EH (cell line): ENCODE measurements at regions not wholly inside any gene's neighbourhood (a gene's known extent, or its start where the extent isn't known, plus 50 kb on each side); places are given as distances from the start of the nearest gene placed in this dataset.
"Not testable (repeated sequence)": the region's sequence is repeated elsewhere in the genome, so short reads cannot be mapped to it uniquely, and the experiment has no call there.

ENCODE experiments used
- DNase-seq: peaks from one replicate; pipeline ENCODE4 v3.0.0-alpha.2; 2015; ENCODE audit warnings: low read depth

DNA sequence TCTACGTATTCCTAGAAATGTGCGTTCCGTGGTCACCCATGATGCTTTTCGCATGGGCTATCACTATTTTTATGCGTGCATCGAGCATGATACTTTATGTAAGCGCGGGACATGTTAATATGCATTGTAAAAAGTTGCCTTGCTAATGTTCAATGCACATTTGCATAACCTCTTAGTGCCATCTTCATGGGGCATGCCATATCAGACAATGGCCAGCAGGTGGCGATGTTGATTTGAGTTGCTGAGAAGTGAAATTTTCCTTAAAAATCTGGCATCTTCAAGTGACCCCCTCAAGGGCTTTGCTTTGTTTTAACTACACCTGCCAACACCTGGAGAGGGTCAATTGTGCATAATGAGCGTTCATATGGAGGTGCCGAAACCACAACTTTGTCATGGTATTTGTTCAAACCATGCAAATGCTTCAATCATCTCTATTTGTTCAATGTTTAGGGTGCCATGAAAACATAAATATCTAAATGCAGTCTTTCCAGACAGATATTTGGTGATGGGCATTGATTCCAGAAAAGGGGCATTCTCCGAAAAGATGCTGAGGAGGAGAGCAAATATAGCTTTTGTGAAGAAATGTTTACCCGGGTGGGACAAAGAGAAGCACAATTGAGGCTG lies 833.9 kb upstream of the PRKX start:
- peak; percentile 24 for DNase-seq

DNA sequence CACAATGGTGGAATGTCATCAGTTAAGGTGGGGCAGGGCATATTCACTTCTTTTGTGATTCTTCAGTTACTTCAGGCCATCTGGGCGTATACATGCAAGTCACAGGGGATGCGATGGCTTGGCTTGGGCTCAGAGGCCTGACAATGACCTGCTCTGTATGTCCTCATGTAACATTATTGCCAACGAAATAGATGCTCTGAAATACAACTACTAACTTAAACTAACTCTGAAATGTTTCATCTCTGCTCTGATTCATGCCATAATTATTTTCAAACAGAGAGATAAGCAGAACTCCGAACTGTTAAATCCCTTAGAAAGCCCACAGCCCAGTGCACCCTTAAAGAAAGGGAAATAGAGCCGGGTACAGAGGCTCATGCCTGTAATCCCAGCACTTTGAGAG lies 832.7 kb upstream of the PRKX start:
- not testable (repeated sequence) for DNase-seq

DNA sequence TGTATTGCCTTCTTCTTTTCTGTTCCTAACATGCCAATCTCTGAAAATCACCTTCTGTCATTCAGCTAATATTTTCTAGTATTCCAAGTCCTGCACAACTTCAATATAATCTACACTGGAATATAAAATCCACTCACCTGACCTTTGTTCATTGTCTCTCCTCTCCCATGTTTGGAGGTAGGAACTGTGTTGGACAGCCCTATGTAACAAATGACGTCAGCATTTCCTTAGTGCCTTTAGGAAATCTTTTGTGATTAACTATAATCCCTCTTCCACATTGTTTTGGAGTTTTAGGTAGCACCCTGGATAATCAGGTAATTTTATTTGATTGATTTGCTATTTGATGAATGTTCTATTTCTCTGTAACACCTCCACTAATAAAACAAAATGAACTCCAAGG lies 814.8 kb upstream of the PRKX start:
- DNase-seq: no peak

- no peak for DNase-seq
Observed at GRCh38 chrX:4485912-4486311, 772.5 kb upstream of the PRKX start.

DNA sequence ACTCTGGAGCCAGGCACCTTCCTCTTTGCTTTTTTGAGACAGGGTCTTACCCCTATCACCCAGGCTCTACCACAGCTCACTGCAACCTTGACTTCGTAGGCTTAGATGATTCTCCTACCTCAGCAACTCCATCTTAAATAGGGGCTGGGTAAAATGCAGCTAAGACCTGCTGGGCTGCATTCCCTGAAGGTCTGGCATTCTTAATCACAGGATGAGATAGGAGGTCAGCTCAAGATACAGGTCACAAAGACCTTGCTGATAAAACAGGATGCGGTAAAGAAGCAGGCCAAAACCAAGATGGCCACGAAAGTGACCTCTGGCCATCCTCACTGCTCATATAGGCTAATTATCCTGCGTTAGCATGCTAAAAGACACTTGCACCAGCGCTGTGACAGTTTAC lies 770.8 kb upstream of the PRKX start:
- no peak for DNase-seq

GRCh38 chrX:4451591-4451990 lies 738.1 kb upstream of the PRKX start:
- DNase-seq: no peak

- no peak for DNase-seq
Observed at GRCh38 chrX:4450177-4450576, 736.7 kb upstream of the PRKX start.

DNA sequence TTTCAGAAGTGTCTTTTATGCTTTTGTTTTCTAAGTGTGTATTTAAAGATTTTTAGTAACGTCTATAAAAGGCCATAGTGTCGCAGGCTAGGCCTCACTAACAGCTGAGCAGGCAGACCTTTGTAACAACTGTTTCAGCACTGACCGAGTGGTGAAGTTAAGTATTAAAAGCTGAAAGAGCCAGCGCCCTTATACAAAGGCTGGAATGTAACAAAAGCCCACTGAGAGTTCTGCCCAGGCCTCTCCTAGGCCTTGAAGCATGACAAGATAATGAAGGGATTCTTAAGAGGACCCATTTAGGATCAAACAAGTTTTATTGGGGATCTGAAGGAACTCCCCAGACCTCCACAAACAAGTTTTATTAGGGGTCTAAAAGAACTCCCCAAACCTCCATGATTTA lies 722.5 kb upstream of the PRKX start:
- DNase-seq: no peak

DNA sequence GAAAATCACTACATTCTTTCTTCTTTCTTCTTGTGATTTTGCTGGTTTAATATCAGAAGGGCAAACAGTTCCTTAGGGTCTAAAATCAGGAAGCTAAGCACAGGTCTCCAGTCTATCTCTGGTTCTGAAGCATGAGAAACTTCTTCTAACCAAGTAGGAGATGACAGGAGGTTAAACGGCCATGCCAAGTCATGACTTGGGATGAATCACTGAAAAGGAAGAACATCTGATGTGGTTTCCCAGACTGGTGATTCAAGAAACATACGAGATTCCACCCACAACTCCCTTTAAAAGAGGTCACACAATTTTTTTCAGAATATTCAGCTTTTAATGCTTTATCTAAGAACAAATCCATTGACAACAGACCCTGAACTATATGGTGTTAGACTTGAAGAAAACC lies 684.0 kb upstream of the PRKX start:
- no peak for DNase-seq

GRCh38 chrX:4382273-4382672 lies 668.8 kb upstream of the PRKX start:
- DNase-seq: no peak

- no peak for DNase-seq
Observed at GRCh38 chrX:4380710-4381109, 667.3 kb upstream of the PRKX start.

GRCh38 chrX:4379071-4379470 lies 665.6 kb upstream of the PRKX start:
- no peak for DNase-seq

GRCh38 chrX:4373791-4374190 lies 660.3 kb upstream of the PRKX start:
- DNase-seq: no peak

DNA sequence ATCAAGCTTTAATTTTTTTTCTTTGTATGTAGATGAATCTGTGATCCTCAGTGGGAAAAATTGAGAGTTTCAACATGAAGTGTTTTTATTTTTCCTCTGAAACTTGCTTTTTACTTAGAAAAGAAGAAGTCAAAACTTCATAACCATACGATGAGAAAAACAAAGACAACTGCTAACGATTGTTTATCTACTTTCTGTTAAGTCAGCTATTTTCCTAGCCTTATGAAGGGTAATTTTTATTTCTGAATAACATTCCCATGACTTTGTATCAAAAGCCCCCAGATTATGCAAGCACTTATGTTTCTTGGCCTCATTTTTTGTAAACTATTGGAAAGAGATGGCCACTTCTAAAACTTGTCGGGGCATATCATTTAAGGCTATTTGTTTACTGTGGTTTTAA lies 645.1 kb upstream of the PRKX start:
- DNase-seq: no peak

- DNase-seq: no peak
Observed at GRCh38 chrX:4322916-4323315, 609.5 kb upstream of the PRKX start.

DNA sequence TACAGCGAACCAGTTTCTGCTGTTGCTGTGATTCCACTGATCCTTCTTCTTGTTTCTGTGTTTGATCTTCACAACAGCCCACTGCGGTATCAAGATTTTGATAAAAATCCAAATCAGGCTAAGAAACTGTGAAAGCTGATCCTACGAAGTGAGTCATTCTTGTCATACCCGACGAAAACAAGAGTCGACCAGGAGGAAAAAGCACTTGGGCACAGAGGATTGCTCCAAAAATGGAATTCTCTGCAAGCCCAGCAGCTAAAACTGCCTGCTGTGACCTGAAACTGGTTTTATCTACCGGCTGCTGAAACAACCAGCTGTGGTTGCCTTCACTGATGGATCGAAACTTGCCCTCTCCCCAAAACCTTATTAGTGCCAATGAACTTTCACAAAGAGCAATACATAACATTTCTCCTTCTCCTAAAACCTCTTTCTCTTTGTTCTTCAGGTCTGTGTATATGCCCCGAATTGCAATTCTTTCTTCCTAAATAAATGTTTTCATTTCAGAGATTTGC lies 607.0 kb upstream of the PRKX start:
- DNase-seq: no peak

- no peak for DNase-seq
Observed at GRCh38 chrX:4315891-4316290, 602.4 kb upstream of the PRKX start.

DNA sequence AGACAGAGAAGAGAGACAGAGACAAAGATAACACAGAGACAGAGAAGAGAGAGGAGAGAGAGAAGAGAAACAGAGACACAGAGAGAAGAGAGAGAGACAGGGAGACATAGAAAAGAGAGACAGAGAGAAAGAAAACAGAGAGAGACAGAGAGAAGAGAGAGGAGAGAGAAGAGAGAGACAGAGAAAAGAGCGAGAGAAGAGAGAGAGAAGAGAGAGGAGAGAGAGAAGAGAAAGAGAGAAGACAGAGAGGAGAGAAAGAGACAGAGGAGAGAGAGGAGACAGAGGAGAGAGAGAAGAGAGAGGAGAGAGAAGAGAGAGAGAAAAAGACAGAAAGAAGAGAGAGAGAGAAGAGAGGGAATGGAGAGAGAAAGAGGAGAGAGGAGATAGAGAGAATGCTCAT lies 601.1 kb upstream of the PRKX start:
- DNase-seq: no peak

GRCh38 chrX:4277122-4277521 lies 563.7 kb upstream of the PRKX start:
- no peak for DNase-seq

- DNase-seq: no peak
Observed at GRCh38 chrX:4268676-4269075, 555.2 kb upstream of the PRKX start.

- DNase-seq: no peak
Observed at GRCh38 chrX:4265036-4265435, 551.6 kb upstream of the PRKX start.

DNA sequence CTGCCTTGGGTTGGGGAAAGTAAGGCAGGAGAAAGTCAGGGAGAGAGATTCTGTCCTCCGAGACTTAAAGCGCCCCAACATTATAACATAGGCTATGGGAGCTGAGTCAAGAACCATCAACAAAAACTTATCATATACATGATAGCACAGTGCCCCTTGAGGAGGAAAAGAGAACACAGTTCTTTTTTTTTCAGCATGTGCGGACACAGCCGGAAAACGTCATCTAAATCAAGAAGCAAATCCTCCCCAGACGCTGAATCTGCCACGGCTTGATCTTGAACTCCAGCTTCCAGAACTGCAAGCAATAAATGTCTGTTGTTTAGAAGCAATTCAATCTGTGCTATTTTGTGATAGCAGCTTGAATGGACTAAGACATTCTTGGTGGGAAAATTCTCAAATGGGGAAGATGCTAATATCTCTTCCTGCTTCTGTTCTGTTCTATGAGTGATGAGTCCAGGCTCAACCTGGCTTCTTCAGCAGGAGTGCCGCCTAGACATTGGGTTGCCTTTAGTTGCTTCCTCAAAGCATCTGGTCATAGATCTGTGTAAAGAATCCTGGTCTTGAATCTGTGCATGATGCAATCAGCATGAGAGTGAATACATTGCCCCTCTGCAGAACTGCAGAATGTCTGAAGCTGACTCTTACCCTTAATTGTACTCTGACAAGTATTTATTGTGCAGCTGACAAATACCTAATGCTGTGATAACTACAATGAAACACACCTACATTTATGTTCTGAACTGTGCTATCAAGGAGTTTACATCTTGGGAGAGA lies 549.8 kb upstream of the PRKX start:
- DNase-seq: no peak

DNA sequence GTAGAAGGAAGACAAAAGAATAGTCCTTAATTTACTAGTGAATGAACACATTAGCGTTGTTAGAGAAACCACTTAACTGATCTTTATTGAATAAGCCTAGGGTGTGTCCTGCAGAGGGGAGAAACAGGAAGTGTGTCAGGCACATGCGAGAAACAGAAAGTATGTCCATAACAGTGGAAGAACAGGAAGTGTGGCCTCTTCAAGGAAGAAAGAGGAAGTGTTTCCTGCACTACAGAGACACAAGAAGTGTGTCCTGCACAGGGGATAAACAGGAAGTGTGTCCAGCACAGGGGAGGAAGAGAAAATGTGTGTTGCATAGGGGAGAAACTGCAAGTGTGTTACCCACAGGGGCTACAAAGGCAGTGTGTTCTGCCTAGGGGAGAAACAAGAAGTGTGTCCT lies 539.6 kb upstream of the PRKX start:
- DNase-seq: no peak

GRCh38 chrX:4249401-4249800 lies 536.0 kb upstream of the PRKX start:
- no peak for DNase-seq
